Erythroblast (primary cell): ENCODE measurements at regions not wholly inside any gene's neighbourhood (a gene's known extent, or its start where the extent isn't known, plus 50 kb on each side); places are given as distances from the start of the nearest gene placed in this dataset.

Source experiments
- GATA1 ChIP-seq: IDR thresholded peaks from 2 replicates; pipeline ENCODE4 v1.6.1; 2011; ENCODE audit warnings: low read depth, mild to moderate bottlenecking, control low read depth, low read length, moderate library complexity
- POLR2A ChIP-seq: IDR thresholded peaks from 2 replicates; pipeline ENCODE4 v1.6.1; 2011; ENCODE audit warnings: mild to moderate bottlenecking, low read length

DNA sequence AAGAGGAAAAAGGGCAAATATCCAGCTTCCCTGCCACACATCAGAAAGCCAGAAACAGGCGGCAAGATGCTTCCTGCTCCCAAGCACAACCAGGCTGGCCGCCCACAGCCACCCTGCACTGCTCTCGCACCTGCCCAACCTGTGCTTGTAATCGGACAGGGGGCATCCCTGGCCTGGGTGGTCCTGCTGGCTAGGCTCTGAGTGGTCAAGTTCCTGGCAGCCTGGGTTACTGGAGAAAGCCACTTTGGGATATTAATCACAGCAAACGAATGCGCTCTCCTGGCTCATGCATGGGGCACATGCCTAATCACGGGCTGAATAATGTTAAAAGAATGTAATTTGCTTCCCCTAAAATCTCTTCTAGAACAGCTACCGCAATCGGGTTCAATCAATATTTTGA, 442.4 kb downstream of the MCTP2 start:
- TF ChIP-seq POLR2A (no peak), GATA1 (no peak)
